Activated CD4-positive, CD25-positive, alpha-beta regulatory T cell (primary cell): ENCODE measurements at regions not wholly inside any gene's neighbourhood (a gene's known extent, or its start where the extent isn't known, plus 50 kb on each side); places are given as distances from the start of the nearest gene placed in this dataset.

Source experiments
- DNase-seq, 4 experiments: peaks; one replicate each; lab custom pipeline; 2025; lab: John Stamatoyannopoulos, UW

DNA sequence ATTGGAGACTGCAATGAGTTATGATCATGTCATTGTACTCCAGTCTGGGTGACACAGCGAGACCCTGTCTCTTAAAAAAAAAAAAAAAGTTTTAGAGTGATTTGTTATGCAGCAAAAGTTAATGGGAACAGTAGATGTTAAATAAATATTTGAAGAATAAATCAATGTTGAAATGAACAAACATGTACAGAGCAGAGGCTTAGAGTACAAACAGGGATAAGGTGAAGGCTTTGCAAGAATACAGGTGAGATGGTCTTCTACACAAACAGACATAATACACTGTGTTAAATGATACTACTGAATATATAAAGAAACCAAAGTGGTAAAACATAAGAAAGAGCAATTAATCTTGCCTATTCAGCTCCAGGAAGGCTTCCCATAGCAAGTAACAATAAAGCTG, 265.4 kb downstream of the CNTN3 start:
- DNase-seq, result no peak

DNA sequence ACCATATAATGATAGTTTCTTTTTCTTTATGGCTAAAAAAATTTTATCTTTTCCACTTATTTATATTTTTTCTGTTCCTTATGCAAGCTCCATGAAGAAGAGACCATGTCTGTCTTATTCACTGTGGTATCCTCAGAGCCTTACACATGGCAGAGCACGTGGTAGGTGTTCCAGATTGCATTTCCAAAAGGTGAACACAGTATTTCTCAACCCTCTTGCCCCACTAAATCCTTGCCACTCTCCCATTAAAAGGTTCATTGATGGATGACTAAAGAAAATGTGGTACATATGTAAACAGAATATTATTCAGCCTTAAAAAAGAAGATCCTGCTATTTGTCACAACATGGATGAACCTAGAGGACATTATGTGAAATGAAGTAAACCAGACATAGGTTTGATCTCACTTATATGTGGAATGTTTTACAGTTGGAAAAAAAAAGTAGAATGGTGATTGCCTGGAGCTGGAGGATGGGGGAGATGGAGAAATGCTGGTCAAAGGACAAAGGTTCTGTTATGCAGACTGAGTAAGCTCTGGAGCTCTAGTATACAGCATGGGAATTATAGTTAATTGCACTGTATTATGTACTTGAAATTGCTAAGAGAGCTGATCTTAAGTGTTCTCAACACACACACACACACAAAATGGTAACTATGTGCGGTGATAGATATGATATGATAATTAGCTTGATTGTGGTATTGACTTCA, 266.7 kb downstream of the CNTN3 start:
- DNase-seq, result no peak

DNA sequence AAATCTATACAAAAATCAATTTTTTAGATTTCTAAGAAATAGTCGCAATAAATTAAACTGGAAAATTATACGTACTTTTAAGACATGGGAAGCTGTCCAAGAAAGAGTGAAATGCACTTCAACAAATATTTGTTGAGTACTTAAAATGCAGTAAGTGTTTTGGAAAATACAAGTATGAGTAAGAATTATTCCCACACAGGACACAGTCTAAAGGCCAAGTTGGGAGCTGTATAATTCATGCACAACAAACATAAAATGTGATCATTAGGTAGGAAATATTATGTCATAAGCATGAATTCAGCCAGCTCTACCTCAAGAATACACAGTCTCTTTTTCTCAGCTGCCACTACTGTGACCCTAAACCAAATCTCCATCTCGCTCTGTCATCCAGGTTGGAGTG, 267.6 kb downstream of the CNTN3 start:
- no peak for DNase-seq

DNA sequence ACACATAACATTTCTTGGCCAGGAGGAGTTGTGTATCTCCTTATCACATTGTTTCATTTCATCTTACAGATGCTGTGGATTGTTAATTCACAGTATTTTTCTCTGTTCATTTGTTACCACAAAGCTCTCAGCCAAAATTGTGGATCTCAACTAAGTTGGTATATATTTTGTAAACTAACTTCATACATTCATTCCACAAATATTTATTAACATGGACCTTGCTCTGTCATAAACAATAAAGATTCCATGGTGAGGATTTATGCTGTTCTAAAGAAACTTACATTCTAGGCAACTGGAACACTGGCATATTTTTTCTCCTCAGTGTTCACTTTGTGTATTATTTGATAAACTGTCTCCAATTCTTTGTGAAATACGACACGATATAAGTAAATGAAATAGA, 268.8 kb downstream of the CNTN3 start:
- no peak for DNase-seq

DNA sequence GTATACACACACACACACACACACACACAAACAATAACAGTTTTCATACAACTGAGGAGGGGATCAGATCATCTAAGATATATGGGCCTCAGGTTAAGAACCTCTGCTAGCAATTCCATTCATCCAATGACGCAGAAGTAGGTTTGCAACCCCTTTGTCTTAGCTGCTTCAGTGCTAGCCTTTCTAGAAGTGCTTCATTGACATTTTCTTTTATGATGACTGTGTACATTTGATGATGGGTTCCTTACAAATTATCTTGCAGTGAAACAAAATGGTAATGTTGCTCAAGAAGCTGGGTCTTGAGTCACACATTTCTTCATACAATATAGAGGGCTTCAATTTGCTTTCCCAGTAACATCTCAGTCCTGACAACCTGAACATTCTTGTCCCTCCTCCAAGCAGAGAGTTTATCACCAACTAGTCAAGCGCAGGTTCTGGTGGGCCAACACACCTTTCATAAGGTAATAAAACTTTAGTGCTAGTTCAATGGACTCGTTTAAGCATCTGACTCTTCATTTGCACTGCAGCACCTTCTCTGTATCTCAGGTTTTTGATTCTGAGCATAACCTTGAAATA, 269.5 kb downstream of the CNTN3 start:
- DNase-seq, result no peak

DNA sequence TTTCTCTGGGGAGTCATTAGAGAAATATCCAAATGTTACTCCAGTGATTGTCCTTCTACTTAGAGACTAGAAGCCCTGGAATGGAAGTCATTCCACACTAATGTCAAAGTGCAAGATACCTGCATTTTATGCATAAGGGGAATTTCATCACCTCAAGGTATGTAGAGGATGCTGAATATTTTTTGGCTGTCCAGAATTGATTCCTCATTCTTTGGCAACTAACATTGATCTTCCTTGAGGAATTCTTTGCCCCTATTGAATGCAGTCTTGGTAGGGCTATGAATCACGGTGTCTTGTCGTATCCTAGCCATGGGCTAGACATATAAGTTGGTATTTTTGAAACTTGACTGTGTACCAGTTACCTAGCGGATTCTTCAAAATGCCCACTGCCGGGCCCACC, 271.1 kb downstream of the CNTN3 start:
- no peak for DNase-seq

DNA sequence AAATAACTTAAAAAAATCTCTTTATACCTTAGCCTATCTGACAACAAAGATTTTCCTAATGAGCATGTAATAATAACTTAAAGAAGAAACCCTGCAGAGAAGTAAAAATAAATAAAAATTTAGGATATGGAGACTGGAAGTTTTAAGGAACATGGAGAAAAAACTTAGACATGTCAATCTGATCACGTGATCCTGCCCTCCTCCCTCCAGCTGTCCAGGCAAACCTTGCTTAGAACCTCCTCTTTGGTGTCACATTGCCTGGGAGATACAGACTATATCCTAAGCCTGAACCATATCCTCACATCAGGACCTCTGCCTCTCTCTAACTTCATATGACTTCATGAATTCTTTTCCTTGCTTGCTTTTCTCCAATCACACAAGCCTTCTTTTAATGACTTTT, 275.5 kb downstream of the CNTN3 start:
- no peak for DNase-seq

DNA sequence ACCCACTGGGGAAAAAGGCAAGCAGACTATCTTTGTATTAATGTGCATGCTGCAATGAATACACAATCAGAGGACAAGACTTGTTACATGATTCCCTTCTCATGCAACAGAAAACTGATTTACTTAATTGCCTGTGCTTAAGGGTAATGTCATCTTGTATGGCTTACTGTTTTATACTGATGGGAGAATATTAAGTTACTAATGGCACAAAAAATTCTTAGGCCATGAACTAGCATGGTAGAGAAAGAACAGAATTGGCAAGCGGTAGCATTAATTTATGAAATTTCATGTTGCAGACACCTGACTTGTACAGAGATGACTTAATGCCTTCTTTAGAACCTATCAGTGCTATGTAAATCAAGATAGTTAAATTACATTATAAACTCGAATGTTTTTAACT, 282.3 kb downstream of the CNTN3 start:
- no peak for DNase-seq

DNA sequence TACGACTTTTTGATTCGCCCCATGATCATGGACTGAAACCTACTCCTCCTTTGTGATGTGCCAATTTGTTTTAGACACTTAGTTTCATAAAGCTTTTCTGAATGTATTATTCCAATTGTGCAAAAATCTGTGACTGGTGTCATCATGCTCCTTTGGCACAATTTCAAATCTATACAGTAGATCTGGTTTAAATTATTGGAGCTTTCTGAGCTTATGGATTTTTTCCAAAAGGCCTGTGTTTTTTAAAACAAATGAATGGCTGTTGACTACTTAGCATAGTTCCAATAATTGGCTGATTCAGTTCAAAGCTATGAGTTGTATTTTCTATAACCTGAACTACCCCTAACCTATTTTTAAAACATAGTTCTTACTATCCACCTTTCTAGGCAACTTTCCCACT, 282.7 kb downstream of the CNTN3 start:
- DNase-seq, result no peak

DNA sequence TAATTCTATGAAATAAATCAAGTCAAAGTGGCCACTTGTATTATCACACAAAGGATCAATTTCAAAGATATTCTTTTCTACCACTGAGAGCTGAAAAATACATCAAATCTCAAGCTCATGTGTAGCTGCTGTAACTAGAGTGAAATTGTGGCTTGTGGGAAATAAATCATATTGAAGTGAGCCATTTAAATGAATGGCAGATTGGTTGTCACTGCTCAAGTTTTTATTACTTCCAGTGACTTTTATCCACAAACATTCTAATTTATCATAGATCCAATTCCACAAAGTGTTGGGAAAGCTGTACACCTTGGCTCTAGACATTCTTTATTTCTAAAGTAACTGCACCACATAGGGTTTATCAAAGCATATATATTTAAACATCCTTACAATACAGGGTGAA, 285.4 kb downstream of the CNTN3 start:
- DNase-seq, result no peak

DNA sequence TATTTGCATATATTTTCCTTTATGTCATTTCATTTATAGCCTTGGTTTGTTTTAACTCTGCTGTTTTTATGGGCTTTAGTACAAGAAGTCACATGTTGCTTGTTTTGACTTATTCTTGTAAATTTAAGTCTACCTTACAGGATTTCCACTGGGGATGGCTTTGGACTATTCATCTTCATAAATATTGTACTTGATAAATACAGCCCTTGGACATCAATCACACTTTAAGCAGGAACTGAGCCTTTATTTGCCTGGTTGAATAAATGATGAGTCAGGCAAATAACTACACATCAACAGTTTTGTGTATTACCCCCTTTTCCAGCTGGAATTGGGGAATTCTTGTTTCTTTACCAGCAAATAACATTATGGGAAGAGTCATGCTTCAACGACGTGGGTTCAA, 286.0 kb downstream of the CNTN3 start:
- DNase-seq, result no peak

DNA sequence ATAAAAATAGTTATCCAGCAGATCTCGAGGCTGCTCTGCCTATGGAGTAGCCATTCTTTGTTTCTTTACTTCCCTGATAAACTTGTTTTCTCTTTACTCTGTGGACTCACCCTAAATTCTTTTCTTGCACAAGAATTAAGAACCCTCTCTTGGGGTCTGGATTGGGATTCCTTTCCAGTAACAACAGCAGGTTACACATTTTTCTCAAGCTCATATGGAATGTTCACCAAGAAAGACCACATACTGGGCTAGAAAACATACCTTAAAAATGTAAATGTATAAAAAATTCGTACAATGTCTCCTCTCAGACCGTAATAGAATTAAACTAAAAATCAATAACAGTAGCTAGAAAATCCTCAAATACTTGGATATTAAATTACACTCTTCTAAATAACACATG, 299.2 kb downstream of the CNTN3 start:
- no peak for DNase-seq

DNA sequence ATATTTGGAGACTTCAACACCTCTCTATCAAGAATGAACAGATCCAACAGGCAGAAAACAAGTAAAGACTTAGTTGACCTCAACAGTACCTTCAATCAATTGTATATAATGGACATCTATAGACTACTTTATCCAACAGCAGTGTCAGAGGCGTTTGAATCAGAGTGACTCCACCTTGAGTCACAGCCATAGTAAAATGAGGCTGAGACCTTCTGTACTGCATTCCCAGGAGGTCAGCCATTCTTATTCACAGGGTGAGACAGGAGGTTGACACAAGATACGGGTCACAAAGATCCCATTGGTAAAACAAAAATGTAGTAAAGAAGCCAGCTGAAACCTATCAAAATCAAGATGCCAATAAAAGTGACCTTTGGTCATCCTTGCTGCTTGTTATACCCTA, 299.8 kb downstream of the CNTN3 start:
- no peak for DNase-seq

DNA sequence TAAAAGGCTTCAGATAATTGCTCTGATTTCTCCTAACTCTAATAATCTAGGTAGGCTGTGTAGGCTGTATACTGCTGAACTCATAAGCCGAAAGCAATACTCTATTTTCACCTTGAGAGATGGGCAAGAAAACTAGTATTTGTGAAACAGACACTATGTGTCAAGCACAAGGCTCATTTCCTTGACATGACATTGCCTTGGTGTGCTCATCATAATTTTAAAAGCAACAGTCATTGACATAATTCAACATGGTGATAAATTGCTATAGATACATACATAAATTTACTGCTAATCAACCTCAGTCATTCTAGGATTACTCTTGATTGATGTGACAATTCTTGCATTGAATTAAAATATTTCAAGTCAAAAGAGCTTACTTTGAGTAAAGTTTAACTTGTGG, 304.7 kb downstream of the CNTN3 start:
- no peak for DNase-seq

DNA sequence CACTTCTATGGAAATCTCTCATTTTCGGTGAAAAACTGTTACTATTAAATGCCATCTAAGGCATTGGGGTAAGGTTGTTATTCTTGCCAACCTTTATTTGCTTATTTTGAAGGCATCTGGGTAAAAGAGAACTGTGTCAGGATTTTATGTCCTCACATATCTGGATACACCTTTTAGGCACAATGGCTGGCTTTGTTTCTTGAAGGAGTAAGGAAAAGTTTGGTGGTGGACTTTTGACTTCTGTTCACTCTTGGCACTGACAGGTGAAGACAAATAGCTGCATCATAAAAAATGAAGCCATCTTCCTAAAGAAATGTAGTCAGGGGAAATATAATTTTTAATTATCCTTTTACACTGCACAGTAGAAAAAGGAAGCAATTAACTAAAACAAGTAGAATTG, 310.0 kb downstream of the CNTN3 start:
- DNase-seq, result no peak

DNA sequence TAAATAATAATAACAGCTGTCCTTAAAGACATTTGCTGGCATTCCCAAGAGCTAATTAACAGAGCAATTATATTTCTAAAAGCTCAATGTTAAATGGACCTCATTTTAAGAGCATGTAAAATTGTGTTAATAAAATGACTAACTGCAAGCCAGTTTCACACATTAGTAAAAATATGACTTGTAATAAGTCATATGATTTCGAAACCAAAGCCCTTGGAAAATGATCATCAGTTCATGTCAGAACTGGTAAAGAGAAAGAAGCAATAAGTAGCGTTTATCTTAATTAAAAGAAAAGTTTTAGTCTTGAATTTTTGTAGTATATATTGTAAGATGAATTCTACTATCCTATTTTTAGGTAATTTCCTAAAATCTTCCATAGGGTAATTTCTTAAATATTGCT, 310.7 kb downstream of the CNTN3 start:
- no peak for DNase-seq

DNA sequence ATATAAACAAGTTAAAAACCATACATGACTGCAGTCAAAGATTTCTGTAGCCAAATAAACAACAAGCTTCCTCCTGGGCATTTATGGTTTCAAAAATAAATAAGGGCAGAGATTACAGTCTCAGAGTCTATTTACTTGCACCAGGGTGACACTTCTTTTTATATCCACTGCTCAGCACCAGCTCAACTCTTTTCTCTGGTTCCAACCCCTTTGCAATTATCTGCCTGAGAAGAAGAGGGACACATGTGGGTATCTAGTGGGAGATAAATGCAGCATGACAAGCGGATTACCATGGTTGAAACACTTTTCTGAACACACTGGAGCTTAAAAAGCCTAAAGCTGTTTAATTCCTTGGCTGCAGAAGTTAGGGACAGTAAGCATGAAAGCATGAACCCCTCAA, 311.5 kb downstream of the CNTN3 start:
- DNase-seq, result no peak

DNA sequence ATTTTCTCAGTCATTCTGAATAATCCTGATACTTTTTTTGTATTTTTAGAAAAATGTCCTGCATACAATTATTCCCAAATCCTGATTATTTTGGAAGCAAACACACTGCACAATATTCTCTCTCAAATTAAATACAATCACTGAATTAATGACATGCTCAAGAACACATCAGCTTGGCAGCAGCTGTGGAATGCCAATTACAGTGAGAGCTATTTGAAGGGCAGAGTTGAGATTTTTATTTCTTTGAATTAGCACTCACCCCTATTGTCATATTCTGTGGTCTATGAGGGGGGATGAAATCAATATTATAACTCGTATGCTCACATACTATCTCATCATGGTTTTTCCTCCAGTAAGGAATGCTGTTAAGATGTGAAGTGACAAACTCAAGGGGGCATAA, 312.2 kb downstream of the CNTN3 start:
- DNase-seq, result no peak

DNA sequence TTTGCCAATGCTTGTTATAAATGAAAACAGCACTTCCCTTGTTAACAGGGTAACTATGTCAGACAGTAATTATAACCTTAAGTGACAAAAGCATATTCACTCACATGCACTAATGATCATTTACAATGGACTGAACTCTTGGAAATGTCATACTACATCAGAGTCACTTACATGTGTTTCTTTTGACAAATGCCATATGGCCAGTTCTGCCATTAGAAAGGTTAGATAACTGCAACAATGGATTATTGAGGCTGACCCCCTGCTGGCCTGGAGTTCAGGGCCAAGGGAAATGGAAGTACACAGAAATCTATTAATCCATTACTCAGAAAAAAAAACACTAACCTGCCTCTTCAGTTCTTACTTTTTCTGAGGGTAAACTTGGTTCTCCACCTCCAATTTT, 313.4 kb downstream of the CNTN3 start:
- no peak for DNase-seq

DNA sequence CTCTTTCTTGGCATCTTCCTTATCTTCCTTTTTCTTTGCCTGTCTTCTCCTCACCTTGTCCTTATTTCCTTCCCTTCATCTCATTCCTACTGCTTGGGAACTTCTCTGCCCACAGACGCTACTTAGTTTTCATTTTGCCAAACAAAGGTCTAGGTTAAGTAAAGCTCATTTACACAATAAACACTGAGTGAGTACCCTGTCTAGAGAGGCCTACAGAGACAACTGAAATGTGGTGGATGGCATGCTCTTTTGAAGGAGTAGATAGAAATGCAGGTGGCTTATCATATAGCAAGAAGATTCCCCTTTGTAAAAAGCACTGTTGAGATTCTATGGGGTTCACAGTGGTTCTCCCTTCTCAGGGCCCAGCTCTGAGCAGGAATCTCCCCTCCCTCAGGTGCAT, 319.0 kb downstream of the CNTN3 start:
- DNase-seq, result no peak

DNA sequence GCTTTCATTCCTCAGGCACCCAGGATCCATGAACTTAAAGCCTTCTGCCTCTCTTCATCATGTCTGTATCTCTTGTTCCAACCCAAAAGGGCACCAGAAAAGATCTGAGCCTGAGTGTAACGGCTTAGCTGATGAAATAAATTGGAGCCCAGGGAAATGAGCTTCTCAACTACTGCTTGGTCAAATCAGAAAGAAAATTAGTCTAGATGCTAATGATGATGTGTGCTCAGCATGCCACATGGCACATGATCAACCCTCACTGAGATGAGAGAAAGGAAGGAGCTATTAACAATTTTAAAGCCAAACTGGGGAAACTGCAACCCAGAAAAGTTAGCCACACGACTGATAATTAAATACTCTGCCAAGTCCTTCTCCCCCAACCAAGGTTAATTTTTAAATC, 325.7 kb downstream of the CNTN3 start:
- DNase-seq, result no peak

DNA sequence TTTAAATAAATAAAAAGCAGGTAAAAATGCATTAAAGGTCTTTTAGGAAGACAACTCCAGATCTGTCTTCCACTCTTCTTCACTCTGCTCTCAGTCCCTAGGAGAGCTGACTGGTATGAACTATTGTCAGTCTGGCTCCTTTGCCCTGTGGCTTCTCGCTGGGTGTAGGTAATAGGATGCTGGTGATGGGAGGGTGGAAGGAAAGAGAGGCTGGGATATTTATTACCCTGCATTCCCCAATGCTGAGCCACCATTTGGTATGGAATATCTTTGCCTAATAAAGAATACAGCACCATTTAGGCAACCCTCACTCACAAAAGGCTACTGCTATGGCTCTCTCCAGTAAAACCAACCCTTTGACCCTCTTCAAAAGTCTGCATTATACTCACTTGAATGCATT, 326.9 kb downstream of the CNTN3 start:
- no peak for DNase-seq

DNA sequence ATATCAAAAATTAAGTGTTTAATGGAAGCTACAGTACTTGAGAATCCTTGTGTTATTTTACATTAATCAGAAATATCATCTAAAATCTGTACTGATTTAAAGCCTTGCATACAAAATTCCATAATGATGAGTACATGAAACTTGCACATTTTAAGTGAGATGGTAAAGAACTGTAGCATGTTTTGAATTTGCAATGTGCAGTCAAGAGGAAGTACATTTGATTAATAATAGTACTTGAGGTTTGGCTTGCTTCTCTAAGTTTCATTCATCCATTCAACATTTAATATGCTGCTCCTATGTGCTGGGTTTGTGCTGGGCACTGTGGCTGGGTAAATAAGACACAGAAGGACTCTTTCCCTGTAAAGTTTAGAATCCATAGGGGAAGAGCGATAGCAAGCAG, 332.3 kb downstream of the CNTN3 start:
- DNase-seq, result no peak

DNA sequence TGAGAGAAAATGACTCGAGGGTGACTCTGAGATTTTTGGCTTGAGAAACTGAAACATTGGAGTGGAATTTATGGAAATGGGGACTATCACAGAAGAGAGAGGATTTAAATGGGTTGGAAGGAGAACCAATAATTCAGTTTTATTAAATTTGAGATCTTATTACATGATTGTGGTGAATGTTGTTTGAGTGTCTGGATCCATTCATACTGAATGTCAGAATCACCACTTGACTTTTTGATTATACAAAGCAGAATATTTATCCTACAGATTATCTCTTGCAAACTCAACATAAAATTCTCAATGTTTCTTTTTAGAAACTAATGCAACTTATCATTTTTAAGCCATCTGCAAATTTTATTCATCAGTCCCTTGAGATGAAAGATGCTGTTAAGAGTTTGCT, 332.8 kb downstream of the CNTN3 start:
- DNase-seq, result no peak
